GM23338 (cell line): ENCODE measurements at regions not wholly inside any gene's neighbourhood (a gene's known extent, or its start where the extent isn't known, plus 50 kb on each side); places are given as distances from the start of the nearest gene placed in this dataset.

Experiments
- ATAC-seq: fragments of 200-7000 bp; cut with Tn5 transposase; 3 replicates; pipeline ENCODE4 v1.9.1; 2020
- DNase-seq: peaks from one replicate; pipeline ENCODE4 v3.0.0-alpha.2; 2015; ENCODE audit warnings: low spot score
- H2AFZ ChIP-seq: fragments of 200-600 bp; sonication (generic); 2 replicates; pipeline ENCODE4 v1.8.0; 2016; ENCODE audit warnings: antibody characterized with exemption, mild to moderate bottlenecking, moderate library complexity
- H3F3A ChIP-seq: fragments of 200-600 bp; sonication (generic); replicated peaks from 2 replicates; pipeline ENCODE4 v1.8.0; 2017; ENCODE audit warnings: antibody characterized with exemption, mixed run types, low read depth
- H3K27ac ChIP-seq: fragments of 200-600 bp; sonication (generic); 2 replicates; pipeline ENCODE4 v1.6.1; 2016; ENCODE audit warnings: low read depth
- H3K27me3 ChIP-seq: fragments of 200-600 bp; sonication (generic); 2 replicates; pipeline ENCODE4 v1.8.0; 2016; ENCODE audit warnings: mild to moderate bottlenecking, mixed run types, moderate library complexity; ENCODE audit not compliant: insufficient read depth
- H3K36me3 ChIP-seq: fragments of 200-600 bp; sonication (generic); 2 replicates; pipeline ENCODE4 v1.8.0; 2016; ENCODE audit warnings: mild to moderate bottlenecking; ENCODE audit not compliant: insufficient read depth
- H3K4me1 ChIP-seq: fragments of 200-600 bp; sonication (generic); 2 replicates; pipeline ENCODE4 v1.8.0; 2016; ENCODE audit warnings: mild to moderate bottlenecking, moderate library complexity; ENCODE audit not compliant: insufficient read depth
- H3K4me2 ChIP-seq: fragments of 200-600 bp; sonication (generic); 2 replicates; pipeline ENCODE4 v1.7.1; 2017; ENCODE audit warnings: mixed run types
- H3K4me3 ChIP-seq: fragments of 200-600 bp; sonication (generic); 2 replicates; pipeline ENCODE4 v1.6.1; 2016; ENCODE audit warnings: mixed run types
- H3K79me2 ChIP-seq: fragments of 200-600 bp; sonication (generic); replicated peaks from 2 replicates; pipeline ENCODE4 v1.8.0; 2017; ENCODE audit warnings: mild to moderate bottlenecking; ENCODE audit not compliant: insufficient read depth
- H3K9me2 ChIP-seq: fragments of 200-600 bp; sonication (generic); 2 replicates; pipeline ENCODE4 v1.8.0; 2017; ENCODE audit not compliant: insufficient read depth
- H4K20me1 ChIP-seq: fragments of 200-600 bp; sonication (generic); replicated peaks from 2 replicates; pipeline ENCODE4 v1.8.0; 2017; ENCODE audit warnings: mild to moderate bottlenecking; ENCODE audit not compliant: insufficient read depth
- H3K27ac Mint-ChIP-seq: 2 replicates; pipeline ENCODE4 v1.8.0; 2020; ENCODE audit warnings: inconsistent platforms, mild to moderate bottlenecking, moderate library complexity, mixed read lengths
- H3K27me3 Mint-ChIP-seq: 3 replicates; pipeline ENCODE4 v1.8.0; 2022; ENCODE audit warnings: low read depth, mild to moderate bottlenecking, moderate library complexity, mixed read lengths, inconsistent platforms; ENCODE audit not compliant: insufficient read depth, poor library complexity
- H3K36me3 Mint-ChIP-seq: 3 replicates; pipeline ENCODE4 v1.8.0; 2021; ENCODE audit warnings: low read depth, mild to moderate bottlenecking, inconsistent platforms, moderate library complexity, mixed read lengths
- H3K4me1 Mint-ChIP-seq: 3 replicates; pipeline ENCODE4 v1.8.0; 2020; ENCODE audit warnings: mild to moderate bottlenecking, inconsistent platforms, mixed read lengths
- H3K4me3 Mint-ChIP-seq: 3 replicates; pipeline ENCODE4 v1.8.0; 2021; ENCODE audit warnings: moderate library complexity, mild to moderate bottlenecking, inconsistent platforms, mixed read lengths
- H3K9me3 Mint-ChIP-seq: 3 replicates; pipeline ENCODE4 v1.8.0; 2020; ENCODE audit warnings: moderate library complexity, mild to moderate bottlenecking, inconsistent platforms, mixed read lengths
- CREB1 ChIP-seq: fragments of 250-450 bp; sonication (Bioruptor Pico); IDR thresholded peaks from 2 replicates; pipeline ENCODE4 v1.5.0; 2020; ENCODE audit warnings: low read depth, mild to moderate bottlenecking, moderate library complexity
- CTCF ChIP-seq, 2 experiments: fragments of 200-600 bp in 1 of 2; sonication (generic) in 1 of 2; conservative IDR thresholded peaks; 2 replicates each; pipeline versions ENCODE4 v1.5.1 to v1.6.1; 2016 to 2017; ENCODE audit warnings: antibody characterized with exemption in 2 of 2, low read depth in 2 of 2, mild to moderate bottlenecking in 2 of 2, moderate library complexity in 1 of 2
- ETS1 ChIP-seq: IDR thresholded peaks from 2 replicates; pipeline ENCODE4 v1.6.1; 2016; ENCODE audit warnings: antibody characterized with exemption
- EZH2 ChIP-seq: fragments of 200-600 bp; sonication (generic); IDR thresholded peaks from one replicate; pipeline ENCODE4 v1.8.0; 2017; ENCODE audit warnings: antibody characterized with exemption, mild to moderate bottlenecking, low read depth; ENCODE audit not compliant: unreplicated experiment
- EZH2phosphoT487 ChIP-seq: fragments of 200-600 bp; sonication (generic); IDR thresholded peaks from one replicate; pipeline ENCODE4 v1.8.1; 2018; ENCODE audit warnings: antibody characterized with exemption; ENCODE audit not compliant: unreplicated experiment
- JUNB ChIP-seq: IDR thresholded peaks from one replicate; pipeline ENCODE4 v1.6.1; 2016; ENCODE audit warnings: antibody characterized with exemption; ENCODE audit not compliant: unreplicated experiment
- NANOG ChIP-seq: IDR thresholded peaks from 2 replicates; pipeline ENCODE4 v1.6.1; 2016; ENCODE audit warnings: antibody characterized with exemption, borderline replicate concordance
- POLR2AphosphoS5 ChIP-seq: IDR thresholded peaks from 2 replicates; pipeline ENCODE4 v1.6.1; 2016; ENCODE audit warnings: antibody characterized with exemption, low read depth
- STAT1 ChIP-seq: IDR thresholded peaks from one replicate; pipeline ENCODE4 v1.6.1; 2016; ENCODE audit warnings: antibody characterized with exemption; ENCODE audit not compliant: unreplicated experiment
- ZNF114 ChIP-seq: fragments of 250-450 bp; sonication (Bioruptor Pico); IDR thresholded peaks from 2 replicates; pipeline ENCODE4 v1.5.0; 2020; ENCODE audit warnings: mild to moderate bottlenecking, moderate library complexity
- ZNF331 ChIP-seq: fragments of 250-450 bp; sonication (Bioruptor Pico); IDR thresholded peaks from 2 replicates; pipeline ENCODE4 v1.5.0; 2020; ENCODE audit warnings: low read depth, mild to moderate bottlenecking, moderate library complexity
- ZNF462 ChIP-seq: fragments of 250-450 bp; sonication (Bioruptor Pico); IDR thresholded peaks from 2 replicates; pipeline ENCODE4 v1.5.0; 2020; ENCODE audit warnings: mild to moderate bottlenecking, moderate library complexity
- TF ChIP-seq, protein P1 (sequence below): IDR thresholded peaks from one replicate; pipeline ENCODE4 v1.6.1; 2018; ENCODE audit warnings: antibody characterized with exemption; ENCODE audit not compliant: unreplicated experiment

- Mint-ChIP-seq H3K27me3 (peaks cover 2% of the 10 kb centered on the region), H3K36me3 (no peaks in the 10 kb centered on the region), H3K4me3 (no peak overlapping the region), H3K4me1 (no peaks in the 10 kb centered on the region), H3K27ac (no peak overlapping the region), H3K9me3 (no peaks in the 10 kb centered on the region)
- H3K4me1 ChIP-seq = no peaks in the 10 kb centered on the region
- H3F3A ChIP-seq = no peaks in the 10 kb centered on the region
- no peak overlapping the region for H3K4me3 ChIP-seq
- no peak for ATAC-seq
- H3K79me2 ChIP-seq = no peaks in the 10 kb centered on the region
- no peaks in the 10 kb centered on the region for H4K20me1 ChIP-seq
- H2AFZ ChIP-seq = no peak overlapping the region
- H3K36me3 ChIP-seq = no peaks in the 10 kb centered on the region
- H3K27me3 ChIP-seq = no peaks in the 10 kb centered on the region
- no peak overlapping the region for H3K4me2 ChIP-seq
- peaks cover 12% of the 10 kb centered on the region for H3K9me2 ChIP-seq
- H3K27ac ChIP-seq = no peak overlapping the region
- TF ChIP-seq EZH2 (no peak), STAT1 (no peak), ZNF331 (CRISPR knock-in tag) (no peak), CREB1 (no peak), EZH2phosphoT487 (no peak), POLR2AphosphoS5 (no peak), CTCF (conservative IDR thresholded peaks at IDR 0.05; ENCODE audit: low read depth in 2 of 2) (no peak), JUNB (no peak), ZNF462 (no peak), ETS1 (no peak), NANOG (no peak), ZNF114 (no peak)
- TF ChIP-seq, protein P1, sequence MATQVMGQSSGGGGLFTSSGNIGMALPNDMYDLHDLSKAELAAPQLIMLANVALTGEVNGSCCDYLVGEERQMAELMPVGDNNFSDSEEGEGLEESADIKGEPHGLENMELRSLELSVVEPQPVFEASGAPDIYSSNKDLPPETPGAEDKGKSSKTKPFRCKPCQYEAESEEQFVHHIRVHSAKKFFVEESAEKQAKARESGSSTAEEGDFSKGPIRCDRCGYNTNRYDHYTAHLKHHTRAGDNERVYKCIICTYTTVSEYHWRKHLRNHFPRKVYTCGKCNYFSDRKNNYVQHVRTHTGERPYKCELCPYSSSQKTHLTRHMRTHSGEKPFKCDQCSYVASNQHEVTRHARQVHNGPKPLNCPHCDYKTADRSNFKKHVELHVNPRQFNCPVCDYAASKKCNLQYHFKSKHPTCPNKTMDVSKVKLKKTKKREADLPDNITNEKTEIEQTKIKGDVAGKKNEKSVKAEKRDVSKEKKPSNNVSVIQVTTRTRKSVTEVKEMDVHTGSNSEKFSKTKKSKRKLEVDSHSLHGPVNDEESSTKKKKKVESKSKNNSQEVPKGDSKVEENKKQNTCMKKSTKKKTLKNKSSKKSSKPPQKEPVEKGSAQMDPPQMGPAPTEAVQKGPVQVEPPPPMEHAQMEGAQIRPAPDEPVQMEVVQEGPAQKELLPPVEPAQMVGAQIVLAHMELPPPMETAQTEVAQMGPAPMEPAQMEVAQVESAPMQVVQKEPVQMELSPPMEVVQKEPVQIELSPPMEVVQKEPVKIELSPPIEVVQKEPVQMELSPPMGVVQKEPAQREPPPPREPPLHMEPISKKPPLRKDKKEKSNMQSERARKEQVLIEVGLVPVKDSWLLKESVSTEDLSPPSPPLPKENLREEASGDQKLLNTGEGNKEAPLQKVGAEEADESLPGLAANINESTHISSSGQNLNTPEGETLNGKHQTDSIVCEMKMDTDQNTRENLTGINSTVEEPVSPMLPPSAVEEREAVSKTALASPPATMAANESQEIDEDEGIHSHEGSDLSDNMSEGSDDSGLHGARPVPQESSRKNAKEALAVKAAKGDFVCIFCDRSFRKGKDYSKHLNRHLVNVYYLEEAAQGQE = no peak
- DNase-seq = no peak
These were observed 216.7 kb downstream of the NUAK1 start for GRCh38 chr12:105921872-105922669.
